KOPT-K1 (cell line): ENCODE measurements at regions not wholly inside any gene's neighbourhood (a gene's known extent, or its start where the extent isn't known, plus 50 kb on each side); places are given as distances from the start of the nearest gene placed in this dataset.
"Not testable (repeated sequence)": the region's sequence is repeated elsewhere in the genome, so short reads cannot be mapped to it uniquely, and the experiment has no call there.

Experiments
- H3K27ac ChIP-seq: fragments of 200-600 bp; sonication (generic); 2 replicates; pipeline ENCODE4 v1.5.1; 2016; ENCODE audit warnings: antibody characterized with exemption, mild to moderate bottlenecking, low read depth, low read length; ENCODE audit not compliant: poor library complexity, severe bottlenecking
- H3K36me3 ChIP-seq: fragments of 200-600 bp; sonication (generic); 2 replicates; pipeline ENCODE4 v1.5.1; 2017; ENCODE audit warnings: antibody characterized with exemption, mild to moderate bottlenecking, low read length, moderate library complexity; ENCODE audit not compliant: insufficient read depth
- H3K9me3 ChIP-seq: fragments of 200-600 bp; sonication (generic); 2 replicates; pipeline ENCODE4 v1.5.1; 2017; ENCODE audit warnings: antibody characterized with exemption, low read length, mild to moderate bottlenecking; ENCODE audit not compliant: insufficient read depth, poor library complexity, severe bottlenecking

- H3K36me3 ChIP-seq, H3K9me3 ChIP-seq, H3K27ac ChIP-seq: not testable (repeated sequence)
These were observed 203.4 kb downstream of the SOX4 start for GRCh38 chr6:21796979-21797378.

GRCh38 chr6:21798468-21798867, 204.9 kb downstream of the SOX4 start:
- Histone ChIP-seq H3K9me3 (no peaks in the 10 kb centered on the region), H3K36me3 (no peaks in the 10 kb centered on the region), H3K27ac (no peak overlapping the region)

- H3K9me3 ChIP-seq = no peaks in the 10 kb centered on the region
- H3K27ac ChIP-seq = no peak overlapping the region
These were observed 206.8 kb downstream of the SOX4 start for GRCh38 chr6:21800330-21800729.

GRCh38 chr6:21800948-21801438, 207.4 kb downstream of the SOX4 start:
- H3K9me3 ChIP-seq = no peaks in the 10 kb centered on the region
- no peak overlapping the region for H3K27ac ChIP-seq
- H3K36me3 ChIP-seq = no peaks in the 10 kb centered on the region

More at GRCh38 chr6:21800330-21800729, 206.8 kb downstream of the SOX4 start:
- no peaks in the 10 kb centered on the region for H3K36me3 ChIP-seq

- Histone ChIP-seq H3K27ac (no peak overlapping the region), H3K36me3 (no peaks in the 10 kb centered on the region), H3K9me3 (no peaks in the 10 kb centered on the region)
These were observed 208.1 kb downstream of the SOX4 start for GRCh38 chr6:21801446-21802174.

GRCh38 chr6:21802175-21802822, 208.7 kb downstream of the SOX4 start:
- H3K36me3 ChIP-seq = no peaks in the 10 kb centered on the region
- H3K9me3 ChIP-seq = no peaks in the 10 kb centered on the region
- no peak overlapping the region for H3K27ac ChIP-seq

- H3K9me3 ChIP-seq = no peaks in the 10 kb centered on the region
- H3K36me3 ChIP-seq = no peaks in the 10 kb centered on the region
- H3K27ac ChIP-seq = no peak overlapping the region
These were observed 211.5 kb downstream of the SOX4 start for GRCh38 chr6:21804941-21805610.

GRCh38 chr6:21807299-21808044, 213.9 kb downstream of the SOX4 start:
- Histone ChIP-seq H3K9me3 (no peaks in the 10 kb centered on the region), H3K36me3 (no peaks in the 10 kb centered on the region), H3K27ac (peak overlapping the region; percentile 63)

- no peaks in the 10 kb centered on the region for H3K9me3 ChIP-seq
- H3K36me3 ChIP-seq = no peaks in the 10 kb centered on the region
- H3K27ac ChIP-seq = peak overlapping the region; percentile 63
These were observed 214.5 kb downstream of the SOX4 start for GRCh38 chr6:21808045-21808470.

- Histone ChIP-seq H3K27ac (peak overlapping the region; percentile 63), H3K9me3 (no peaks in the 10 kb centered on the region), H3K36me3 (no peaks in the 10 kb centered on the region)
These were observed 215.1 kb downstream of the SOX4 start for GRCh38 chr6:21808551-21809242.

- Histone ChIP-seq H3K27ac (no peak overlapping the region), H3K9me3 (no peaks in the 10 kb centered on the region), H3K36me3 (no peaks in the 10 kb centered on the region)
These were observed 217.9 kb downstream of the SOX4 start for GRCh38 chr6:21811484-21811883.

- H3K9me3 ChIP-seq = no peaks in the 10 kb centered on the region
- H3K27ac ChIP-seq = no peak overlapping the region
- no peaks in the 10 kb centered on the region for H3K36me3 ChIP-seq
These were observed 222.7 kb downstream of the SOX4 start for GRCh38 chr6:21816231-21816630.

- Histone ChIP-seq H3K9me3 (no peaks in the 10 kb centered on the region), H3K36me3 (no peaks in the 10 kb centered on the region), H3K27ac (no peak overlapping the region)
These were observed 226.9 kb downstream of the SOX4 start for GRCh38 chr6:21820442-21820841.

GRCh38 chr6:21823371-21823770, 229.8 kb downstream of the SOX4 start:
- Histone ChIP-seq H3K27ac (peak overlapping the region; percentile 34), H3K9me3 (no peaks in the 10 kb centered on the region), H3K36me3 (no peaks in the 10 kb centered on the region)
